Endodermal cell (in vitro differentiated cells): ENCODE measurements at regions not wholly inside any gene's neighbourhood (a gene's known extent, or its start where the extent isn't known, plus 50 kb on each side); places are given as distances from the start of the nearest gene placed in this dataset.

Experiments used
- DNase-seq: peaks from one replicate; pipeline ENCODE4 v3.0.0-alpha.2; 2017
- H3K27ac ChIP-seq: 2 replicates; pipeline ENCODE4 v1.5.1; 2013; ENCODE audit warnings: mild to moderate bottlenecking, low read depth, low read length, moderate library complexity
- H3K27me3 ChIP-seq: 2 replicates; pipeline ENCODE4 v1.6.1; 2013; ENCODE audit warnings: mild to moderate bottlenecking, low read length, moderate library complexity; ENCODE audit not compliant: insufficient read depth, control insufficient read depth, poor library complexity, severe bottlenecking
- H3K36me3 ChIP-seq: 2 replicates; pipeline ENCODE4 v1.7.0; 2013; ENCODE audit warnings: mild to moderate bottlenecking, low read length, moderate library complexity; ENCODE audit not compliant: control insufficient read depth, insufficient read depth
- H3K4me1 ChIP-seq: one replicate; pipeline ENCODE4 v1.7.0; 2013; ENCODE audit warnings: low read length; ENCODE audit not compliant: control insufficient read depth, insufficient read depth
- H3K4me3 ChIP-seq: 2 replicates; pipeline ENCODE4 v1.5.1; 2013; ENCODE audit warnings: mild to moderate bottlenecking, low read length, moderate library complexity
- H3K9ac ChIP-seq: 2 replicates; pipeline ENCODE4 v1.6.1; 2013; ENCODE audit warnings: mild to moderate bottlenecking, low read length, moderate library complexity; ENCODE audit not compliant: poor library complexity, severe bottlenecking; ENCODE audit errors: extremely low read depth
- H3K9me3 ChIP-seq: 2 replicates; pipeline ENCODE4 v1.6.1; 2013; ENCODE audit warnings: mild to moderate bottlenecking, low read length, moderate library complexity; ENCODE audit not compliant: control insufficient read depth
- H3K27ac Mint-ChIP-seq: 2 replicates; pipeline ENCODE4 v1.8.0; 2020; ENCODE audit warnings: mixed read lengths
- H3K27me3 Mint-ChIP-seq: 2 replicates; pipeline ENCODE4 v1.8.0; 2021; ENCODE audit warnings: mild to moderate bottlenecking, mixed read lengths; ENCODE audit not compliant: insufficient read depth
- H3K36me3 Mint-ChIP-seq: 2 replicates; pipeline ENCODE4 v1.8.0; 2020; ENCODE audit warnings: low read depth, mixed read lengths
- H3K4me1 Mint-ChIP-seq: 2 replicates; pipeline ENCODE4 v1.8.0; 2020; ENCODE audit warnings: mixed read lengths
- H3K4me3 Mint-ChIP-seq: 2 replicates; pipeline ENCODE4 v1.8.0; 2020; ENCODE audit warnings: mild to moderate bottlenecking, moderate library complexity, mixed read lengths
- H3K9me3 Mint-ChIP-seq: 2 replicates; pipeline ENCODE4 v1.8.0; 2020; ENCODE audit warnings: mild to moderate bottlenecking, mixed read lengths
- WGBS, 2 experiments: methylation state at CpG; one replicate each; pipeline versions ENCODE4 v1.1.5 to v1.1.7; 2013; ENCODE audit warnings: missing lambda C conversion rate in 2 of 2, mixed read lengths in 1 of 2; ENCODE audit not compliant: insufficient coverage in 1 of 2, insufficient read length in 1 of 2; 5-methylcytosine and 5-hydroxymethylcytosine counted together
- TF ChIP-seq, protein P1 (sequence below): fragments of 200-600 bp; sonication (generic); conservative IDR thresholded peaks from 2 replicates; pipeline ENCODE4 v1.5.0; 2021; ENCODE audit warnings: antibody characterized with exemption, mild to moderate bottlenecking

DNA sequence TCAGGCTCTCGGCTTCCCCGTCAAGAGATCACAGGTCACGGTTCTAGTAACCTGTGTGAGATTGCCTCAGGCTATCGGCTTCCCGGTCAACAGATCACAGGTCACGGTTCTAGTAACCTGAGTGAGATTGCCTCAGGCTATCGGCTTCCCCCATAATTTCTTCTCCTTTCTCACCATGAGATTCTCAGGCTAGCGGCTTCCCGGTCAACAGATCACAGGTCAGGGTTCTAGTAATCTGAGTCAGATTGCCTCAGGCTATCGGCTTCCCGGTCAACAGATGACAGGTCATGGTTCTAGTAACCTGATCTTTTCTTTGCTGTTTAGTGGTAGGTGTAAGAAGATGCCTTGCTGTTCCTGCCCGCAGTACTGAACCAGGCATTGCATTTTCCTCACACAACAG, 418.2 kb upstream of the ZNF717 start:
- Histone ChIP-seq H3K27ac (no peak overlapping the region), H3K36me3 (no peaks in the 10 kb centered on the region), H3K4me1 (no peaks in the 10 kb centered on the region), H3K27me3 (peaks cover 42% of the 10 kb centered on the region), H3K9me3 (peaks cover 3% of the 10 kb centered on the region), H3K4me3 (no peak overlapping the region), H3K9ac (no peak overlapping the region)
- H3K27ac Mint-ChIP-seq, result no peak overlapping the region
- DNase-seq, result peak; percentile 53
- no peaks in the 10 kb centered on the region for H3K4me1 Mint-ChIP-seq
- H3K9me3 Mint-ChIP-seq, result peaks cover 2% of the 10 kb centered on the region
- TF ChIP-seq, protein P1, sequence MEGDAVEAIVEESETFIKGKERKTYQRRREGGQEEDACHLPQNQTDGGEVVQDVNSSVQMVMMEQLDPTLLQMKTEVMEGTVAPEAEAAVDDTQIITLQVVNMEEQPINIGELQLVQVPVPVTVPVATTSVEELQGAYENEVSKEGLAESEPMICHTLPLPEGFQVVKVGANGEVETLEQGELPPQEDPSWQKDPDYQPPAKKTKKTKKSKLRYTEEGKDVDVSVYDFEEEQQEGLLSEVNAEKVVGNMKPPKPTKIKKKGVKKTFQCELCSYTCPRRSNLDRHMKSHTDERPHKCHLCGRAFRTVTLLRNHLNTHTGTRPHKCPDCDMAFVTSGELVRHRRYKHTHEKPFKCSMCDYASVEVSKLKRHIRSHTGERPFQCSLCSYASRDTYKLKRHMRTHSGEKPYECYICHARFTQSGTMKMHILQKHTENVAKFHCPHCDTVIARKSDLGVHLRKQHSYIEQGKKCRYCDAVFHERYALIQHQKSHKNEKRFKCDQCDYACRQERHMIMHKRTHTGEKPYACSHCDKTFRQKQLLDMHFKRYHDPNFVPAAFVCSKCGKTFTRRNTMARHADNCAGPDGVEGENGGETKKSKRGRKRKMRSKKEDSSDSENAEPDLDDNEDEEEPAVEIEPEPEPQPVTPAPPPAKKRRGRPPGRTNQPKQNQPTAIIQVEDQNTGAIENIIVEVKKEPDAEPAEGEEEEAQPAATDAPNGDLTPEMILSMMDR, result no peak
- H3K36me3 Mint-ChIP-seq, result no peaks in the 10 kb centered on the region
- H3K27me3 Mint-ChIP-seq, result peaks cover 21% of the 10 kb centered on the region
- H3K4me3 Mint-ChIP-seq, result no peak overlapping the region
- 88 to 89% methylated on average over 7 to 12 of the region's 12 CpGs for WGBS, 2 experiments

DNA sequence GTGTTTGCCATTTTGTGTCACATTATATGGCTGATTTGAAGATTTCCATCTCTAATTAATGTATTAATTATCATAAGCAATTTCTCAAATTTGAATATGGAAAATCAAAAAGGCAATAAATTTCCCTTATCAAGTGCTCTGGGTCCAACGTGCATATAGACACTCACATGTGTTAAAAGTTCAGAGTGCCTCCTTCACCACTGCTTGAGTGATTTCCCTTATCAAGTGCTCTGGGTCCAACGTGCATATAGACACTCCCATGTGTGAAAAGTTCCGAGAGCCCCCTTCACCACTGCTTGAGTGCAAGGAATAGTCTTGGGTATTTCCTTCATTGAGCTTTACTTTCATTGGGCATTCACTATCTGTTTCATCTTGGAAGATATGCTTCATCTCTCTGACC, 421.0 kb upstream of the ZNF717 start:
- Histone ChIP-seq H3K4me1 (no peaks in the 10 kb centered on the region), H3K36me3 (no peaks in the 10 kb centered on the region), H3K27me3 (peaks cover 17% of the 10 kb centered on the region), H3K9ac (no peak overlapping the region), H3K4me3 (no peak overlapping the region), H3K9me3 (no peaks in the 10 kb centered on the region), H3K27ac (no peak overlapping the region)
- TF ChIP-seq, protein P1, result no peak
- Mint-ChIP-seq H3K9me3 (peaks cover 3% of the 10 kb centered on the region), H3K4me1 (no peaks in the 10 kb centered on the region), H3K36me3 (no peaks in the 10 kb centered on the region), H3K27ac (no peak overlapping the region), H3K27me3 (peaks cover 9% of the 10 kb centered on the region), H3K4me3 (no peak overlapping the region)
- no peak for DNase-seq
- 87% methylated on average over 3 of the region's 3 CpGs for WGBS, 2 experiments

DNA sequence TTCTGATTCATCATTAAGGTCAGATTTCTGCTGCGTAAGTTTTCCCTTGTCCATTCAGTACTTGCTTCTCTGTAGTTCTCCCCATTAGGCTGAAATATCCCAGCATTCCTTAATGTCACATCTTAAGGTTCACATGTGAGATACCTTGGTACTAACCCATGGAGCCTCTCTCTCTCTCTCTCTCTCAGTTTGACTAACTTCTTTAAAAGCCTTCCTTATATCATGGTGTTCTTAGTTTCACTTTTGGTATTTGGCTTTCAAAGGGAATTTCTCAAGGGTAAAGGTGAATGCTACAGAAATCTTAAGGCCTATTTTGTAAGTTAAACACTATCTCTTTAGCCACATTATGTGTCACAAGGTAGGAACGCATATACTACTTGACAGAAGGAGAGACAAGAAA, 427.3 kb upstream of the ZNF717 start:
- TF ChIP-seq, protein P1, result no peak
- Histone ChIP-seq H3K27me3 (no peaks in the 10 kb centered on the region), H3K36me3 (no peaks in the 10 kb centered on the region), H3K9me3 (peaks cover 19% of the 10 kb centered on the region), H3K9ac (no peak overlapping the region), H3K27ac (no peak overlapping the region), H3K4me3 (no peak overlapping the region), H3K4me1 (no peaks in the 10 kb centered on the region)
- H3K9me3 Mint-ChIP-seq, result peaks cover 46% of the 10 kb centered on the region
- H3K27ac Mint-ChIP-seq, result no peak overlapping the region
- no peaks in the 10 kb centered on the region for H3K4me1 Mint-ChIP-seq
- no peak overlapping the region for H3K4me3 Mint-ChIP-seq
- no peaks in the 10 kb centered on the region for H3K36me3 Mint-ChIP-seq
- 98 to 100% methylated on average over 2 of the region's 2 CpGs for WGBS, 2 experiments
- no peaks in the 10 kb centered on the region for H3K27me3 Mint-ChIP-seq
- no peak for DNase-seq
